OCI-LY1 (cell line): ENCODE measurements at regions not wholly inside any gene's neighbourhood (a gene's known extent, or its start where the extent isn't known, plus 50 kb on each side); places are given as distances from the start of the nearest gene placed in this dataset.

Experiments used
- EZH2 ChIP-seq: fragments of 200-600 bp; sonication (generic), shearing (Covaris generic); IDR thresholded peaks from 2 replicates; pipeline ENCODE4 v1.8.0; 2017; ENCODE audit warnings: borderline replicate concordance, mixed run types, mild to moderate bottlenecking, antibody characterized with exemption, low read length, moderate library complexity, mixed read lengths
- TF ChIP-seq, protein P1 (sequence below): fragments of 200-600 bp; sonication (generic), shearing (Covaris generic); IDR thresholded peaks from 2 replicates; pipeline ENCODE4 v1.5.1; 2017; ENCODE audit warnings: mild to moderate bottlenecking, antibody characterized with exemption, low read length, moderate library complexity, mixed read lengths

- TF ChIP-seq EZH2 = no peak
- TF ChIP-seq, protein P1, sequence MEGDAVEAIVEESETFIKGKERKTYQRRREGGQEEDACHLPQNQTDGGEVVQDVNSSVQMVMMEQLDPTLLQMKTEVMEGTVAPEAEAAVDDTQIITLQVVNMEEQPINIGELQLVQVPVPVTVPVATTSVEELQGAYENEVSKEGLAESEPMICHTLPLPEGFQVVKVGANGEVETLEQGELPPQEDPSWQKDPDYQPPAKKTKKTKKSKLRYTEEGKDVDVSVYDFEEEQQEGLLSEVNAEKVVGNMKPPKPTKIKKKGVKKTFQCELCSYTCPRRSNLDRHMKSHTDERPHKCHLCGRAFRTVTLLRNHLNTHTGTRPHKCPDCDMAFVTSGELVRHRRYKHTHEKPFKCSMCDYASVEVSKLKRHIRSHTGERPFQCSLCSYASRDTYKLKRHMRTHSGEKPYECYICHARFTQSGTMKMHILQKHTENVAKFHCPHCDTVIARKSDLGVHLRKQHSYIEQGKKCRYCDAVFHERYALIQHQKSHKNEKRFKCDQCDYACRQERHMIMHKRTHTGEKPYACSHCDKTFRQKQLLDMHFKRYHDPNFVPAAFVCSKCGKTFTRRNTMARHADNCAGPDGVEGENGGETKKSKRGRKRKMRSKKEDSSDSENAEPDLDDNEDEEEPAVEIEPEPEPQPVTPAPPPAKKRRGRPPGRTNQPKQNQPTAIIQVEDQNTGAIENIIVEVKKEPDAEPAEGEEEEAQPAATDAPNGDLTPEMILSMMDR = no peak
These were observed 245.9 kb downstream of the TOX3 start for GRCh38 chr16:52301026-52301425.
